WERI-Rb-1 (cell line): ENCODE measurements at regions not wholly inside any gene's neighbourhood (a gene's known extent, or its start where the extent isn't known, plus 50 kb on each side); places are given as distances from the start of the nearest gene placed in this dataset.
"Not testable (repeated sequence)": the region's sequence is repeated elsewhere in the genome, so short reads cannot be mapped to it uniquely, and the experiment has no call there.

ENCODE experiments used
- DNase-seq: peaks from one replicate; pipeline ENCODE4 v3.0.0-alpha.2; 2020
- H3K27ac ChIP-seq: fragments of 250-450 bp; sonication (Bioruptor Pico); 2 replicates; pipeline ENCODE4 v1.5.1; 2020; ENCODE audit warnings: mild to moderate bottlenecking, moderate library complexity
- H3K27me3 ChIP-seq: fragments of 250-450 bp; sonication (Bioruptor Pico); 2 replicates; pipeline ENCODE4 v1.5.1; 2021; ENCODE audit warnings: mild to moderate bottlenecking, low read depth, moderate library complexity; ENCODE audit not compliant: insufficient read depth, severe bottlenecking
- H3K36me3 ChIP-seq: fragments of 250-450 bp; sonication (Bioruptor Pico); 2 replicates; pipeline ENCODE4 v1.5.1; 2020; ENCODE audit warnings: mild to moderate bottlenecking, moderate library complexity
- H3K4me3 ChIP-seq: 2 replicates; pipeline ENCODE4 v1.5.1; 2011; ENCODE audit warnings: low read depth, mild to moderate bottlenecking, control low read depth, low read length
- H3K9me3 ChIP-seq: fragments of 250-450 bp; sonication (Bioruptor Pico); 2 replicates; pipeline ENCODE4 v1.5.1; 2021; ENCODE audit warnings: mild to moderate bottlenecking, moderate library complexity; ENCODE audit not compliant: severe bottlenecking
- CTCF ChIP-seq: IDR thresholded peaks from 2 replicates; pipeline ENCODE4 v1.5.1; 2011; ENCODE audit warnings: low read depth, mild to moderate bottlenecking, control low read depth, inconsistent platforms, low read length

- peak; percentile 56; the same call in 1 of the 2 replicates for TF ChIP-seq CTCF
- H3K27me3 ChIP-seq = no peaks in the 10 kb centered on the region
- peak; percentile 29 for DNase-seq
- H3K4me3 ChIP-seq = no peak overlapping the region
- H3K9me3 ChIP-seq = peaks cover 6% of the 10 kb centered on the region
- H3K27ac ChIP-seq = no peak overlapping the region
- no peaks in the 10 kb centered on the region for H3K36me3 ChIP-seq
Measured at GRCh38 chr5:92222449-92222848, 839.3 kb upstream of the ARRDC3 start.

GRCh38 chr5:92216852-92217251, 833.7 kb upstream of the ARRDC3 start:
- DNase-seq, H3K9me3 ChIP-seq, H3K4me3 ChIP-seq, H3K36me3 ChIP-seq, H3K27me3 ChIP-seq, H3K27ac ChIP-seq: not testable (repeated sequence)

GRCh38 chr5:92215116-92215515, 832.0 kb upstream of the ARRDC3 start:
- Histone ChIP-seq H3K36me3 (no peaks in the 10 kb centered on the region), H3K9me3 (peaks cover 5% of the 10 kb centered on the region), H3K27me3 (no peaks in the 10 kb centered on the region), H3K4me3 (no peak overlapping the region), H3K27ac (no peak overlapping the region)
- no peak for TF ChIP-seq CTCF
- peak; percentile 23 for DNase-seq

- no peaks in the 10 kb centered on the region for H3K27me3 ChIP-seq
- no peaks in the 10 kb centered on the region for H3K36me3 ChIP-seq
- TF ChIP-seq CTCF = no peak
- no peaks in the 10 kb centered on the region for H3K9me3 ChIP-seq
- no peak overlapping the region for H3K27ac ChIP-seq
- no peak for DNase-seq
- H3K4me3 ChIP-seq = no peak overlapping the region
Measured at GRCh38 chr5:92208265-92208664, 825.1 kb upstream of the ARRDC3 start.

GRCh38 chr5:92207151-92207550, 824.0 kb upstream of the ARRDC3 start:
- no peak for DNase-seq
- Histone ChIP-seq H3K27ac (no peak overlapping the region), H3K9me3 (no peaks in the 10 kb centered on the region), H3K36me3 (no peaks in the 10 kb centered on the region), H3K27me3 (no peaks in the 10 kb centered on the region), H3K4me3 (no peak overlapping the region)
- no peak for TF ChIP-seq CTCF

GRCh38 chr5:92206681-92207080, 823.6 kb upstream of the ARRDC3 start:
- no peaks in the 10 kb centered on the region for H3K36me3 ChIP-seq
- no peak for TF ChIP-seq CTCF
- H3K27ac ChIP-seq = no peak overlapping the region
- H3K4me3 ChIP-seq = no peak overlapping the region
- H3K9me3 ChIP-seq = no peaks in the 10 kb centered on the region
- DNase-seq = no peak
- H3K27me3 ChIP-seq = no peaks in the 10 kb centered on the region

GRCh38 chr5:92199035-92199434, 815.9 kb upstream of the ARRDC3 start:
- not testable (repeated sequence) for H3K4me3 ChIP-seq, DNase-seq, H3K36me3 ChIP-seq, H3K9me3 ChIP-seq, H3K27me3 ChIP-seq, H3K27ac ChIP-seq
